GM18499 (cell line): ENCODE measurements at regions not wholly inside any gene's neighbourhood (a gene's known extent, or its start where the extent isn't known, plus 50 kb on each side); places are given as distances from the start of the nearest gene placed in this dataset.

Experiments
- ATAC-seq: cut with Tn5 transposase; IDR thresholded peaks from one replicate; pipeline ENCODE4 v1.9.1; 2021; ENCODE audit warnings: moderate number of reproducible peaks; ENCODE audit not compliant: insufficient read depth, unreplicated experiment

DNA sequence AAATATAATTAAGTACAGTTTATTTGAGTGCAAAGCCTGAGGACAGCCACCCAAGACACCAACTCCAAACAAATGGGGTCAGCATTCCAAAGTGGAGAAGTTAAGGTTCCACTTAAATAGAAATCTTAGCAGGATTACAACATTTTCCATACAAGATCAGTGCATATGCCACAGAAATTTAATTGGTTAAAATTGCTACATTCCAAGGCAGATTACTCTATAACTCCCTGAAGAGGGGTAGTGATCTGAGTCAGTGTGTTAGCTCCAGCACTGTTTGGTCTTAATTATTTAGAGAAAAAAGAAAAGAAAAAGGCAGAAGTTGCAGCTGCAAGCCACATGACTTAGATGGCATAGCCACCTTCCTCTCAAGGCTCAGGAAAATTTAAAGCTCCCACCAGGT, 297.5 kb downstream of the HHIPL2 start:
- ATAC-seq: no peak

DNA sequence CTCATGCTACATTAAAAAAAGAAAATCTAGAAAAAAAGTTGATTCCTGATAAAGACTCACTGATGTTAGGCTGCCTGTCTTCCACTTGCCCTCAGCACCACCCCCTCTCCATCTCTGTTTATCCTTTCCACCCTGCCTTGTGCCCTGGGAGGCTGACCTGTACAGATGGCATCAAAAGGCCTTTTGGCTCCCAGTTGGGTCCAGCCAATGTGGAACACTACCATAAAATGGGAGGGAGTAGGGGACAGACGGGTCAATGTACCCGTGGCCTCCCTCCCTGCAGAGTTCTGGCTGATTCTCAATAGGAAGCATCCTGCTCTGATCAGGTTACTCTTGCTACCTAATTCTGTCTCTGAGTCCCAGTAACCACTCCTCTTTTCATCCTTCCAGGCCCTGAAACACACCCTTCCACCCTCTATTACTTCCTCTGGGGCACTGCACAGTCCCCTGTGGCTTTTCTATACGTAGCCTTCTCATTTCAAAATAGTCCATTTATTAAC, 300.0 kb downstream of the HHIPL2 start:
- ATAC-seq: no peak

DNA sequence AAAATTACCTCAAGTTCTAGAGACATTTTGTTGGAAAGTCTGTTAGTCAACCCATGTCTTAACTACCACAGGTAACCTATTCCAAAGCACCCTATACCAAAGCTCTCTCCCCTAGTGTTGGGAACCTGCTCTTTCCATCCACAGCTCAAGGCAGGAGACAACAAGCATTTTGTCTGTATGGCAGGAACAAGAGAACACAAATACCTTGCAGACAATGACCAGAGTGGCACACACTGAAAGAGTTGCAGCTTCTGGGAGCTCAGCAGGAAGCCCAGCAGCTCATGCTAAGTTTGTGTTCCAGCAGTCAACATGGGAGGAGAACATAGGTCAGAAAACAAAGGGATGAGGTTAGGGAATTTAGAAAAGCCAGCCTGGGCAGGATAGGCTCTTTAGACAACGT, 300.8 kb downstream of the HHIPL2 start:
- no peak for ATAC-seq

DNA sequence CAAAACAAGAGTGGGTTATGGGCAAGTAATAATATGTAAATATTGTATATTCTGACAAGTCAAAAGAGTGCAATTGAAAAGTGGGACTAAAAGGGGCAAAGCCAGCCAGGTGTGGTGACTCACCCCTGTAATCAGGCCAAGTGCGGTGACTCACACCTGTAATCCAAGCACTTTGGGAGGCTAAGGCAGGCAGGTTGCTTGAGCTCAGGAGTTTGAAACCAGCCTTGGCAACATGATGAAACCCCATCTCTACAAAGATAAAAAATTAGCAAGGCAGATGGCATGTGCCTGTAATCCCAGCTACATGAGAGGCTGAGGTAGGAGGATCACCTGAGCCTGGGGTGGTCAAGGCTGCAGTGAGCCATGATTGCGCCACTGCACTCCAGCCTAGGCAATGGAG, 304.0 kb downstream of the HHIPL2 start:
- ATAC-seq: no peak

DNA sequence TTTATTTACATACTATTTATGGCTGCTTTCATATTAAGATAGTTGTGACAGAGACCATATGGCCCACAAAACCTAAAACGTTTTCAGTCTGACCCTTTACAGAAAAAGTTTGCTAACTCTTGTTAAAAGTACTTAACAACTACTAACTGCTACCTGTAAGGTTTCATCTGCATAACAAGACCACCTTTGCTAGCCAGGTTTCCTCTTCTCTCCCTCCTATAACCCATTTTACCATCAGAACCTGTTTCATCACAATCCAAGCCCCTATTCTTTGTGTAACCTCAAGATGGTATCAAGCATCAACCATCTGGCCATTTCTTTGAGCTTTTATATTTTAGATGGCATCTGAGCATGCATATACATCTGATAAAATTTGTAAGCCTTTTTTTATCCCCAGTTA, 305.4 kb downstream of the HHIPL2 start:
- no peak for ATAC-seq

DNA sequence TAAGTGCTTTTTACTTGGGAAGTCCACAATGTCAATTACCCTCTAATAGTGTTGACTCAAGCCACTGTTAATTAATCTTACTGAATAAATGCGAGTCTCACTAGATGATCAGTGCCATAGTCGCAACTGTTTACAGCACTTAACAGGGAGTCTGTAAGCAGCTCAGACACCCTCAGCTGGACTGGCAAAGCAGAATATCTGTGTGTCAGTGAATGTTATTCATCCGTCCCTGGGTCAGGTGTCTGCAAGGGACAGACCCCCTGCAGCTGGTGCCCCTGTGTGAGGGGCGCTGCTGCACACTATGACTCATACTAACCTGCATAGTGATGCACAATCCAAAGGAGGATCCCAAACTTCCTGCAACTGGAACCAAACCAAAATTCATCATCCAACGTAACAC, 306.5 kb downstream of the HHIPL2 start:
- ATAC-seq: no peak

DNA sequence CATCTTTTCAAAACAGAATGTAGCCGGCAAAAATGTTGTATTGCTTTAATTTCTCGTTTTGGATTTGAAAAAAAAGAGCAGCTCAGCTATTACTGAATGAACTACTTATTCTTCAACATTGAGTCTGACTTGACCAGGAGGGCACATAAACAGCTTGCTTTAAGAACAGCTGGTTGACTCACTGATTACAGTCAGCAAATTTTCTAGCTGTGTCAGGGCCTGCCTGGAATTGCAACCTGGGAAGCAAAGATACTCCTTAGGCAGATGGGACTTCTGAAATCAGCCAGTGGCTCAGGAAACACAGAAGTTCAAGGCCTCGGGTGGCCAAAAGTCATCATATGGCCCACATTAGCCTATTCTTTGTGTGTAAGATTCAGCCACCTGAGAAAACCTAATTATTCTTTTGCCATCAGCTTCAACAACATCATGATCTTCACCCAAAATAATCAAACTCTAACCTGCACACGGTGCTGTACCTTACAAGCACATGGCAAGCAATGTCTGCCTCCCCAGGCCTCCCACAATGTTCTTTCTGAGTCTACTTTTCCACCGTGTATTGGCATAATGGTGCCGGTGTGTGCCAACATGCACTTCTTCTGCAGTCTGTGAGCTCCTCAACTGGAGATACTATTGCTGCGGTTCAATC, 307.2 kb downstream of the HHIPL2 start:
- ATAC-seq: no peak

DNA sequence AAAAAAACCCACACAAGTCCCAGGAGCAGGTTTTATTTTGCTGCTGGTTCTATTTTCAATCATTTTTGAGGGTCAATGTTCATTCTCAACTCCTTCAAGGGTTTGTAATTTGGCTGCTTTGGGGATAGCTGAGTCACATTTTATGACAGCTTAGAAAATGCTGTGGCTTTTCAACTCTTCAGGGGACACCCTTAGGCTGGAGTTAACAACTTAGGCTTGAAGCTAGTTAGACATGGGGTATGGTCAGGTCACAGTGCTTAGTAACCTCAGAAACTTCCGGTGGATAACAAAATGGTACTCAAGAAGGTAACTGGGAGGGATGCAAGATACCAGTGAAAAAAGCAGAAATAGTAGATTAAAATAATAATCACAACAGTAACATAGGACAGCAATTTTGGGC, 308.8 kb downstream of the HHIPL2 start:
- ATAC-seq: no peak

DNA sequence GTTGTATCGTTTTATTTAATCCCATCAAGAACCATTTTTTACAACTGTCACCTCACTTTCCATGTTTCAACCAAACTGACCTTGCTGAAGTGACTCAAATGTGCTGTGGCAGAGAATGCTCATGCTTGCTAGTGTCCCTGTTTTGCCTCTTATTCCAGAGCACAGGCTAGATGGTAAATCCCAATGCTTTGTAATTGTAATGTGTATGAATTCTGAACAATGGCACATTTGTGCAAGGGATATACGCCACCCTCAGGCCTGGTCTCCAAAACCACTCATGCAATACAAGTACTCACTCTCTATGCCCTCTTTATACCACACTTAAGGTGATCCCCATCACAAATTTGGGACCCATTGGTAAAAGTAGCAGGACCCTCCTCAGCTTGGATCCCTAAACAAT, 313.6 kb downstream of the HHIPL2 start:
- ATAC-seq: no peak

DNA sequence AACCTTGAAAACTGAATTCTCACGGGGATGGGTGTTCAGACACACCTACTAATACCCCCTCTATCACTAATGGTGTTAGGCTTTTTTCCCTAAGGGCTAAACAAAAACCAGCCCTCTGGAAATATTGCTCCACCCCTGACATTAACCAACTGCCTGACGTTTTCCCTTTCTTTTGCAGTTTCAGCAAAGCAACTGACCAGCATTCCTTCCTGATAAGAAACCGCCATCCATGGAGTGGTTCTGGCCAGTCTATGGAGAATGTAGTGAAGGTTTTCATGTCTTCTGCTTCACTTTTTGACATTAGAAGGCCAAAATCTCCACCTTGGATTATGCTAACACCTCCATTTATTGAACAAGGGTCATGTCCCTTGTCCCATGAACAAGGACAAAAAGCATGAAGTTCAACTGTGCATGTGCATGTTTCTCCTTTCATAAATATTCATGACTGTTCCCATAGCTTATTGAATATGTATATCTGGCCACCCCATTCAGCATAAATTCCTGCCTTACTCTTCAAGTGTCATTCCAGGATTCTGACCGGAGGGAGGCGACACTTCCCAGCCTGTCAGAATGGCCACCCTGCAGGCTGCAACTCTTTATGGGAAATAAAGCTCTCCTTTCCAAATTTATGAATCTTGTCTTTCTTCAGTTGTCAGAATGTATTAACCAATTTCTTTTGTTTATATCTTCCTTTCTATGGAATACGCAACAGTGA, 314.3 kb downstream of the HHIPL2 start:
- no peak for ATAC-seq

DNA sequence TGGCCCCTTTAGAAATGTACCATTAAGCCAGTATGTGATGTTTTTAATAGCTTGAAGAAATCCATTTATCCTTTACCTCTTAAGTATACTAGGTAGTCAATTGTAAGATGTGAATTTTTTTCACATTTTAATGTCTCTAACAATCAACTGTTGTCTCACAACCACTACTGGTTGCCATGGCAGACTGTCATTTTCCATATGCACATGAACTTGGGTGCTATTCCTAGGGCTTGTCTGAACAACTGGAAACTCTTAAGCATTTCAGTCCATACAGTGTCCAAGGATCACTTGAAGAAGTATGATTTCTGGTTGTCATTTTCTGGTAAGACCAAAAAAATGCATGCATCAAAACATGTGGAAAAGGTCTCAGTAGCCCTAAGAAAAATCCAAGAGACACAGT, 315.1 kb downstream of the HHIPL2 start:
- ATAC-seq: no peak

DNA sequence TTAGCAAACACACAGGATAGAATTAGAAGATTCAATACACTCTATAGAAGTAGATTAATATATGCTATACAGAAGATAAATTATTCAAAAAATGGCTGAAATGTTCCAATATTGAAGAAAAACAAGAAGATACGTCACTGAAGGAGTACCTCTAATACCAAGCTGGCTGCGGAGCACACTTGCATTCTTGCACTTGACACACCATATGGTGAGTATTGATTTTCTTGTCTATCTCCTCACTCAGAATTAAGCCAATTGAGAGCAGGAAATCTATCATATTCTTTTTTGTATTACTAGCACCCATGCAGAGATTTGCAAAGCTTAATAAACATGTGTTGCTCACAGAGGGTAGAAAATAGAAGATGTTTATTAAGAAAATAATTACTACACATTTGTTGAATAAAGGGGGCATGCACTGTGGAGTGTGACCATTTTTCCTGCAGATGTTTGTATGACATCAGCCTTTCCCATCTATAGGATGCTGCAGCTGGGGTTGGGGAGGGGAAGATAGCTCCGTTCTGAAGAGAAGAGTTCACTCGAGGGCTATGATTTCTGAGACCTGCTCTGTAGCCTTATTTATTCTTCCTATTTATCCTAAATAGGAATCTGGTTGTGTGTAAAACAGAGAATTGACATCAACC, 318.1 kb downstream of the HHIPL2 start:
- no peak for ATAC-seq

DNA sequence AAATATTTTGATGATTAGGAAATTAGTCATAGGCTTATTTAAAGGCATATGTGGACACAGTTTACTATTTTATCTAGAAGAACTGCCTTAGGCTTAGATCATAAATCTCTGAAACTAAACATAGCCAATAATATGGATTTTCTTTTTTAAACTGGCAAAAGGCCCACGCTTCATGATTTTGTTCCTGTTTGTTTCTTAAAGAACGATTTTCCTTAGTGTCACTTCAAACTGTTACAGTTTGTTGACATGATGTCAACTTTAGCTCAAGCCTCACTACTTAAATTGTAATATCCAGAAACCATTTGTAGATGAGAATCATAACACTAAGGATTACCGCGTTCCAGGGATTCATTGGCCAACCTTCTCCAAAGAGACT, 322.6 kb downstream of the HHIPL2 start:
- no peak for ATAC-seq

DNA sequence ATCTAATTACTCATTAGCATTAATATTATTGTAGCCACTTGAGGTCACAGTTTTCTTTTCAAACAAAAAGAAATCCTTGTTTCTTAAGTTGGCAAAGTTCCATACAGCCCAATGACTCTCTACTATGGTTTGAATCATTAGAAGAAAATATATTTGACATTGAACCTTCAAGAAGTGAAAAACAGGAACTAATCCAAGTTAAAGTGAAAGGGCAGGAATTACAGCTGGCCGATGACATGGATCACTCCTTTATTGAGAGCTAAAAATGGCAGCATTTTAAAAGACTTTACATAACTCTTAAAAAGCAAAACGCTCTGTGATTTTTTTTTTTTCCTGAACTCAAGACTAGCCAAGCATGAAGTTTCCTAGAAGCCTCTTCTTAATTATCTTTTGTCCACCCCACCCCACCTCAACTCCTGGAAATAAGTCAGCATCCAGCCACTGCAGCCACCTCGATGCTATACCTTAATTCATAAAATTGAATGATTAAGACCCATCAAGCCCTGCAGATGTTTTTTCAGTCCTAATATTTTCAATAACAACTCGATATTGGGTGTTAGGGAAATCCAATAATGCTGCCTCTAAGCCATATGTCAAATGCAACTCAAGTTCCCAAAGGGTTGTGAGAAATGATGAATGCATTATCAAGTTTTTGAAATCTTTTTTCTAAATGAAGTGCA, 323.1 kb downstream of the HHIPL2 start:
- no peak for ATAC-seq

DNA sequence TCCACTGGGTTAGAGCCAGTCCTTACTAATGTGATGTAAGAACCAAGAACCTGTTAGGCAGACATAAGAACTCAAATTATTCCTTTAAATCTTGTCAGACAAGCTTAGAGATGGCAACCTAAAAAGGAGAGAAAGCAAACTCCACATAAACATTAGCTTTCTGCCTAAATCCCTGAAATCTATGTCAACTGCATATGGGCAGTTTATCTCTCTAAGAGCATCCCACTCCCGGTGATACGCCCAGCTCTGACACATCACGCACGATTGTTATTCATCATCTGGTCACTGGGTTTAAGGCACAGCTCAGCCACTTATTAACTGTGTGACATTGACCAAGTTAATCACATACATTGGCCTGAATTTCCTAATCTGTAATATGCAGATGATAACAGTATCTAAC, 323.7 kb downstream of the HHIPL2 start:
- no peak for ATAC-seq

DNA sequence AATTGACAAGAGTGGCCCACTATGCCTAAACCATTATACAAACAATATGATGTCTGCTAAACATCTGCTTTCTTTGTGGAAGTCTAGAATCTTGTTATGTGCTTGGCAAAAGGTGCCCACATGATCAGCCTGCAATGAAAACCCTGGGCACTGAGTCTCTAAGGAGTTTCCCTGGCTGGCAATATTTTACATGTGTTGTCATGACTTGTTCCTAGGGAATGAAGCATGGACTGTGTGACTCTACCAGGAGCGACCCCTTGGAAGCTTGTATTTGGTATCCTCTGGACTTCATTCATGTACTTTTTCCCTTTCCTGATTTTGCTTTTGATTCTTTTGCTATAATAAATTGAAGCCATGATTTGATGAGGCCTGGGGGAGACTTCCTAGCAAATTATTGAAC, 324.9 kb downstream of the HHIPL2 start:
- ATAC-seq: no peak

DNA sequence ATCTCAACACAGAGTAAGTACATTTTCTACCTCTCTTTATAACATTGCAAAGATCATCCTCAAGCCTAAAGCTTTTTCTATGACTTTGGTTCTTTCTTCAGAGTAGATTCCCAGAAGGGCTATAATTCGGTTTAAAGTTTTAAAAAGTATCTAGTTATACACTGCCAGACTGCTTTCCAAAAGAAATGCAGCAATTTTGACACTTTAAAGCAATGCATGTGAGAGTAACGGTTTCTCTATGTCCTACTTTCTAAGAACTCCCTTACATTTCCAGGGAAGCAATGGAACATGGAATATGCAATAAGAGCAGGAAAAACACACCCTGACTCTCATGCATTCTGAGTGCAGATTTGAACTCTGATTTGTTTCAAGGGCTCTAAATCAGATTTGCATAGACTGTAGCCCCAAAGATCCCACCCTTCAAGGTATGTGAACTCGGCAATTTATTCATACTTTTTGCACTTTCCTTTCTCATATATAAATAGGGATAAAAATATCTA, 331.6 kb downstream of the HHIPL2 start:
- no peak for ATAC-seq

DNA sequence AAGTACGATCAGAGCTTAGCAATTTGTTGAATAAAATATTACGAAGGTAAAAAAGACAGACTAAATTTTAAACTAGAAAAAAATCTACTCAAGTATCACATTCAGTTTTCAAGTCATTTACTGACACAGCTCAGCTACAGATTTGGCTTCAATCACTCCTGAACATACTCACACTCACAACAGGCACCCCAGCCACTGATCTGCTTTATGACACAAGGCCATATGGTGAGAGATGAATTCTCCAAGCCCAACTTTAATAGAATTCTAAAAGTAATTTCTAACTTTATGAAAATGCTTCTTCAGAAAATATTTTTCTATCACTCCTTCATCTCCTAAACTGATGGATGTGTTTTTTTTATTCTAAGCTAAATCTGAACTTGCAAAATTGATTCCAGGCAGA, 337.1 kb downstream of the HHIPL2 start:
- no peak for ATAC-seq

DNA sequence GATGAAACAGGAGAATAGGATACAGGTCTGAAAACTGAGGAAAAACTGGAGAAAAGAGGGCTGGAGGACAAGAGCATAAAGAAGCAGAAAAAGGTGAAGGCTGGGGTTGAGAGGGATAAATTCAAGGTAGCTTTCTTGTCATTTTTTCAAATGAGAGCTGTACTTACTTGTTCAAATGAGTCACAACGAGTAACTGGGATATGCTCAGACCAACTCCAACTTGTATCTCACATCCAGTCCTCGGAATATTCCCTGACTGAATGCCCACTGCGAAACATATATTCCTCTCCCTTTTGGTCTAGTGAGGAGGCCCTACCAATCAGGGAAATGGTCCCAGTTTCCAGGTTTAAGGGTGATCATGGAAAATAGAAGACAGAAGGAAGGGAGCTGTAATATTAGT, 343.4 kb downstream of the HHIPL2 start:
- no peak for ATAC-seq

DNA sequence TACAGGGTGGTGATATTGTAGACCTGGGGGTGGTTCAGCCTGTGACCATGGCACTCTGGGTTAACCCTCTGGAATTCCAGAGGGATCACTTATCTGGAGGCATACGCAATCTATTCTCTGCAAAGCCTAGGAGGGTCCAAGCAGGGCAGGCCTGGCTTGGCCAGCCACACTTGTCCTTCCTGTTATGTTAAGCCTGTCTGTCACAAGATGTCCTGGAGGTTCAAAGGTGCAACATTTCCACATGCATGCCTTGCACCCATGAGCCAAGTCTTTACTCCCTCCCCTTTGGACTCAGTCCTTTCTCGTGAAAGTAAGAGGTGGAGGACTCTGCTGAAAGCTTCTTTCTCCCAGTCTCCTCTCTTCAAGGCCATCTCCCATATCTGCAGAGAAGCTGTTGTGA, 345.1 kb downstream of the HHIPL2 start:
- ATAC-seq: no peak

DNA sequence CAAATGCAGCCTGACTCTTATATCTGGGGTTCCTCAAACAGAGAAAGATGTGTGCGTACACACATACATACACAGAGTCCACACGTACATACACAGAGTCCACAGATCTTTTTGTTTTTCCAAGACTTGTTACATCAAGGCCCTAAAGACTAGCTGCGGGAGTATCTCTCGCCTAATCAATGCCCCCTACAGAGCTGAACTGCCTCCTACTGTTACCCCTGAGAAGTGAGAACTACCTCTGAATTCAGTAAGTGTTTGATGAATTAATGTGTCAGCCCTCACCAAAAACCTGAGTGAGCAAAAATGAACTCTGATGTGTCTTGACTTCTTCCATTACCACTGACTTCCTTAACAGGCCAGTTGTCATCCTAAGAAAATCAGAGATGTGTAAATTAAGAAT, 351.2 kb downstream of the HHIPL2 start:
- no peak for ATAC-seq
